ENCODE measurements at regions not wholly inside any gene's neighbourhood (a gene's known extent, or its start where the extent isn't known, plus 50 kb on each side); places are given as distances from the start of the nearest gene placed in this dataset.
"Not testable (repeated sequence)": the region's sequence is repeated elsewhere in the genome, so short reads cannot be mapped to it uniquely, and the experiment has no call there.

GRCh38 chr4:102405821-102406401, 60.6 kb upstream of the SLC39A8 start:
- in situ Hi-C loops (cut with HindIII; ENCODE audit: low pct_ligation_motif_present, low sequenced_read_pairs): no loop called here
- no peak for DNase-seq
- Histone ChIP-seq H3K27me3 (replicated peaks) (no peaks in the 10 kb centered on the region), H3K4me3 (ENCODE audit: low read depth, low read length) (no peak overlapping the region), H3K27ac (no peak overlapping the region), H3K36me3 (replicated peaks) (no peaks in the 10 kb centered on the region)
- no peak for TF ChIP-seq CTCF (IDR thresholded peaks at IDR 0.05; ENCODE audit: low read depth, low read length, missing control alignments)

GRCh38 chr4:102410884-102411283, 65.6 kb upstream of the SLC39A8 start:
- H3K4me3 ChIP-seq (ENCODE audit: low read depth, low read length); H3K27ac ChIP-seq; DNase-seq; in situ Hi-C loops (cut with HindIII; ENCODE audit: low pct_ligation_motif_present, low sequenced_read_pairs); H3K36me3 ChIP-seq (replicated peaks); H3K27me3 ChIP-seq (replicated peaks): not testable (repeated sequence)

GRCh38 chr4:102411408-102411807, 66.1 kb upstream of the SLC39A8 start:
- no peak for DNase-seq
- no peak overlapping the region for H3K27ac ChIP-seq
- no peaks in the 10 kb centered on the region for H3K27me3 ChIP-seq (replicated peaks)
- no peaks in the 10 kb centered on the region for H3K36me3 ChIP-seq (replicated peaks)
- in situ Hi-C loops (cut with HindIII; ENCODE audit: low pct_ligation_motif_present, low sequenced_read_pairs): no loop called here
- no peak overlapping the region for H3K4me3 ChIP-seq (ENCODE audit: low read depth, low read length)
- TF ChIP-seq CTCF (IDR thresholded peaks at IDR 0.05; ENCODE audit: low read depth, low read length, missing control alignments): no peak

- DNase-seq: no peak
- H3K4me3 ChIP-seq (ENCODE audit: low read depth, low read length): no peak overlapping the region
- H3K27ac ChIP-seq: no peak overlapping the region
- no peaks in the 10 kb centered on the region for H3K36me3 ChIP-seq (replicated peaks)
- in situ Hi-C loops (cut with HindIII; ENCODE audit: low pct_ligation_motif_present, low sequenced_read_pairs): no loop called here
- H3K27me3 ChIP-seq (replicated peaks): no peaks in the 10 kb centered on the region
- no peak for TF ChIP-seq CTCF (IDR thresholded peaks at IDR 0.05; ENCODE audit: low read depth, low read length, missing control alignments)
Observed at GRCh38 chr4:102416765-102417164, 71.5 kb upstream of the SLC39A8 start.

GRCh38 chr4:102420563-102421398, 75.5 kb upstream of the SLC39A8 start:
- Histone ChIP-seq H3K36me3 (replicated peaks) (no peaks in the 10 kb centered on the region), H3K27ac (no peak overlapping the region), H3K4me3 (ENCODE audit: low read depth, low read length) (no peak overlapping the region), H3K27me3 (replicated peaks) (no peaks in the 10 kb centered on the region)
- no peak for TF ChIP-seq CTCF (IDR thresholded peaks at IDR 0.05; ENCODE audit: low read depth, low read length, missing control alignments)
- in situ Hi-C loops (cut with HindIII; ENCODE audit: low pct_ligation_motif_present, low sequenced_read_pairs): no loop called here
- DNase-seq: no peak

GRCh38 chr4:102422843-102423242, 77.6 kb upstream of the SLC39A8 start:
- Histone ChIP-seq H3K27ac (no peak overlapping the region), H3K27me3 (replicated peaks) (no peaks in the 10 kb centered on the region), H3K36me3 (replicated peaks) (no peaks in the 10 kb centered on the region), H3K4me3 (ENCODE audit: low read depth, low read length) (no peak overlapping the region)
- in situ Hi-C loops (cut with HindIII; ENCODE audit: low pct_ligation_motif_present, low sequenced_read_pairs): no loop called here
- DNase-seq: no peak
- no peak for TF ChIP-seq CTCF (IDR thresholded peaks at IDR 0.05; ENCODE audit: low read depth, low read length, missing control alignments)
